ENCODE measurements at regions not wholly inside any gene's neighbourhood (a gene's known extent, or its start where the extent isn't known, plus 50 kb on each side); places are given as distances from the start of the nearest gene placed in this dataset.
"Not testable (repeated sequence)": the region's sequence is repeated elsewhere in the genome, so short reads cannot be mapped to it uniquely, and the experiment has no call there.

DNA sequence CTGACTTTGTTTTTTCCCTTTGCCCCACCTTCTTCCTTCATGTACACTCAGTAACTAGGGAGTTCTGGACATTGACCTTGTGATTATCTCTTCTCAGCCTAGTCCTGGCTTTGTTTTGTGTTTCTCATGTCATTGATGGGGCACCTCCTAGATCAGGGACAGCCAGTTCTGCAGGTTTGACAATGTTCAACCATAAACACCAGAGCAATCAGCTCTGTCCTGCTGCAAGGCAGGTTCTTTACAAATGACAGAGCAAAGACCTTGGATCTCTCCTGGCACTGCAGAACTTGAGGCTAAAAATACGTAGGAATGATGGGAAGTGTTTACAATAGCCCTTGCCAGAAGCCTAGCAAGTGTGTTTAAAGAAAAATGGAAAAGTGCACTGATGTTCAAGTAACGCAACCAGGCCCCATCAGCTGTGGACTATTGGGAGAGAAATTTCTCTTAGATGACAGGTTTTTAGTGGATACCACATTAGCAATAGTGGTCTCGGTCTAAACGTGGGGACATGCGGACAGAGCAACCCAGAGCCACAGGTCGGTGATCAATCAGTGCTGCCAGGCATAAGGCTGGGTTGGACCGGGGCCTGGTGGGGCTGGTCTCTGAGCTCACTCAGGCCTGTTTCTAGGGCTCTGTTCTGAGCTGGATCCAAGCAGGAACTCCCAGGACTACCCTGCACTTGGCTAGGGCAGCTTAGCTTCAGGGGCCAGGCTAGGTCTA, 76.8 kb downstream of the SOWAHC start:
- DNase-seq (ENCODE audit: low read depth in 3 of 3) = no peak

DNA sequence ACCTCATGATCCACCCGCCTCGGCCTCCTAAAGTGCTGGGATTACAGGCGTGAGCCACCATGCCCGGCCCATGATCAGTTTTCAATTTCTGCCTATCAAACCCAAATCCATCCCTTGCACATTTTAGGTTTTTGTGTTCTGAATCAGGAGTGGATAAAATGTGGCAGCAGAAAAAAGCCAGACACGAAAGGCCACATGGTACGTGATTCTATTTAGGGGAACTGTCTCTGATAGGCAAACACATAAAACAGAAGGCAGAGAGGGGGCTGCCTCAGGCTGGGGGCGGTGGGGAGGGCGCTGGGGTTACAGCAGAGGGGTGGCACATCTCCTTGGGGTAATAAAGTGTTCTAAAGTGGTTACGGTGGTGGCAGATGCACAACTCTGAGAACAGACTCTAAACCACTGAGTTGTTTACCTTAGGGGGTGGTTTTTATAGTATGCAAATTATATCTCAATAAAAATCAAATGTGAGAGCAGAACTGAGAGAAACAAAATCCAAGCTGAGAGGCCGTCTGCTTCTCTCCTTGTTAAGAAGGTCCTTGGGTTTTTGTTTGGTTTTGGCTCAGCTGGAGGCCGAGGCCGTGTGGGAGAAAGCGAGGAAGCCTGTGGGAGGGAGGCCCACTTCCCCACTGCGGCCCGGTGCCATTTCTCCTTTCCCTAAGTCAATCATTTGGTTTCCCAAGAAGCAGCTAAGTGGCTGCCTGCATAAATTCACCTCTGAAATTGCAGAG, 78.0 kb downstream of the SOWAHC start:
- DNase-seq (ENCODE audit: low read depth in 3 of 3) = no peak

DNA sequence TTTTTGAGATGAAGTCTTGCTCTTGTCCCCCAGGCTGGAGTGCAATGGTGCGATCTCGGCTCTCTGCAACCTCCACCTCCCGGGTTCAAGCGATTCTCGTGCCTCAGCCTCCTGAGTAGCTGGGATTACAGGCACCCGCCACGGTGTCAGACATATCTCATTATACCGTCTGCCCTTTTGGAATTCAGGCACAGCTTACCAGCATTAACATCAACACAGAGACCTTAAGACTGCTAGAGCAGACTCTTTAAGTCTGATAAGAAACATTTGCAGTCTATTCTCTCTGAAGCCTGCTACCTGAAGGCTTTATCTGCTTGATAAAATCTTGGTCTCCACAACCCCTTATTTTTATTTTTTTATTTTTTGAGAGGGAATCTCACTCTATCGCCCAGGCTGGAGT, 78.7 kb downstream of the SOWAHC start:
- not testable (repeated sequence) for DNase-seq (ENCODE audit: low read depth in 3 of 3)

DNA sequence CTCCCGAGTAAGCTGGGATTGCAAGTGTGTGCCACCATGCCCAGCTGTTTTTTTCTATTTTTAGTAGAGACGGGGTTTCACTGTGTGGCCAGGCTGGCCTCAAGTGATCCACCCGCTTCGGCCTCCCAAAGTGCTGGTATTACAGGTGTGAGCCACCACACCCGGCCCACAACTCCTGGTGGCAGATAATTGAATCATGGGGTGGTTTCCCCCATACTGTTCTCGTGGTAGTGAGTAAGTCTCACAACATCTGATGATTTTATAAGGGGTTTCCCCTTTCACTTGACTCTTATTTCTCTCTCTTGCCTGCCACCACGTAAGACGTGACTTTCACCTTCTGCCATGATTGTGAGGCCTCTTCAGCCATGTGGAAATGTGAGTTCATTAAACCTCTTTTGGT, 79.1 kb downstream of the SOWAHC start:
- DNase-seq (ENCODE audit: low read depth in 3 of 3) = peak in 1 of 3 experiments; percentile 47

DNA sequence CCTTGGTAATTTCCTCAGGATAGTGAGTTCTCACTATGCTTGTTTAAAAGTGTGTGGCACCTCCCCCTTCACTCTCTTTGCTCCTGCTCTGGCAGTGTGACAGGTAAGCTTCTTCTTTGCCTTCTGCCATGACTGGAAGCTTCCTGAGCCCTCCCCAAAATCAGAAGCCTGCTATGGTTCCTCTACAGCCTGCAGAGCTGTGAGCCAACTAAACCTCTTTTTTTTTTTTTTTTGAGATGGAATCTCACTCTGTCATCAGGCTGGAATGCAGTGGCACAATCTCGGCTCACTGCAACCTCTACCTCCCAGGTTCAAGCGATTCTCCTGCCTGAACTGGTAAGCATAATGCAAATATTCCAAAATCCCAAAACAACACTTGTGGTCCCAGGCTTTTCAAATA, 80.0 kb downstream of the SOWAHC start:
- DNase-seq (ENCODE audit: low read depth in 3 of 3) = no peak

DNA sequence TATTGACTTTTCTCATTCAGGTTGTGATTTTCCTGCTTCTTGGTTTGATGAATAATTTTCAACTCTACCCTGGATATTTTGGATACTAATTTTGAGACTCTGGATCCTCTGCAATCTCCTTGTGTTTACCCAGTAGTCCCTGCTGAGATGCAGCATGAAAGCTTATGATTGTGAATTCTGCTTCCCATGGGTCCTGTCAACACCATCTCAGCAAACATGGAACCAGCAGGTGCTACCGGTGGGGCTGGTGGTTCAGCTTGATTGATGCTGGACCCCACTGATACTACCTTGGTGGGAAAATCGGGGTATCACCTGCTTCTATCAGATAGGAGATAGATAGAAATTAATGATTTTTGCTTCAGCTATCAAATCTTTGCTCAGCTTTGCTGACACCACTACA, 81.1 kb downstream of the SOWAHC start:
- DNase-seq (ENCODE audit: low read depth in 3 of 3) = no peak

DNA sequence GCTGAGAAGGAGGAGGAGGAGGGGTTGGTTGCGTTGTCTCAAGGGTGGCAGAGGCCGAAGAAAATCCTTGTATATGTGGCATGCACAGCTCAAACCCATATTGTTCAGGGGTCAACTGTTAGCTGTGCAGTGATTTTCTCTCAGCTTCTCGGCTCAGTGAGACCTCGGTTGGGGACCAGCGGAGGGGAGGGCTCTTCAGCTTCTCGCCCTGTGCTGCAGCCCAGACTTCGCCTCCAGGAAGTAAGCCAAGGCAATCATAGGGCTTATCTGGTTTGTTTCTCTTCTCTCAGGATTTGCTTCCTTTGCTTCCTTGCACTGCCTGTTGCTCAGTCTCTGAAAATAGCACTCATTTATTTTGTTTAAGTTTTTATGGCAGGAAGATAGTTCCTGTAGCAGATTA, 85.5 kb downstream of the SOWAHC start:
- no peak for DNase-seq (ENCODE audit: low read depth in 3 of 3)

DNA sequence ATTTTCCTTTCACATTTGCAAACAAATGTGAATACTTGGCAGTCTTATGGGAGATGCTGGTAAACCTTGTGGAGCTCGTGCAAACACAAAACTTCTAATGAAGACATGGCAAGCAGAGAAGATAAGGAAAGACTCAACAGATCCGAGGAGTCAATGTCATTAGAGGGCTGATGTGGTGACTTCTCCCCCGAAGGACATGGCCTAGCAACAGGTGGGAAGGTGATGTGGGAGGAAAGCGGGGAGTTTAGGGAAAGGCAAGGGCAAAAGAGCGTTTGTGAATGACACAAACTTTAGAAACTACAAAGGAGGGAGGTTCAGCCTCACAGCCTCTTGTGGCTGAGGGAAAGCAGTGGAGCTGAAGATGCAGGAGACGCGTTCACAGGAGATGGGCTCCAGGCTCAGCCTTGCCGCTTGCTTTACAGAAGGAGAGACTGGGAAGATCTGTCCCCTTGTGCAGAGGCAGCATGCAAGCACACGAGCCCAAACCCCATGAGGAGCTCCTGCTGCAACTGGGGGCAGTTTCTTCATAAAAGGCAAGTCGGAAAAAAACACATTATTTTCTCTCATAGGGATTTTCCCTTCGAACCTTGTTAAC, 86.6 kb downstream of the SOWAHC start:
- no peak for DNase-seq (ENCODE audit: low read depth in 3 of 3)

DNA sequence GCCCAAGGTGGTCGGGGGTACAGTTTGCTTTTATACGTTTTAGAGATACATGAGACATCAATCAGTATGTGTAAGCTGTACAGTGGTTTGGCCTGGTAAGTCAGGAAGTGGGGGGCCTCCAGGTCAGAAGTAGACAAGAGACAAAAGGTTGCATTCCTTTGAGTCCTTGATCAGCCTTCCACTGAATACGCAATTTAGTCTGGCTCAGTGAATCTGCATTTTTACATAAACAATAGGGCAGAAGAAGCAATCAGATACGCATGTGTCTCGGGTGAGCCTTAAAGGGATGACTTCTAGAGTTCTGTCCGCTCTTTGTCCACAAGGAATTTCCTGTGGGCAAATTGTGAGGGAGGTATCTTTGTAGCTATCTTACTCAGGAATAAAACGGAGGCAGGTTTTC, 87.2 kb downstream of the SOWAHC start:
- DNase-seq (ENCODE audit: low read depth in 3 of 3) = no peak

DNA sequence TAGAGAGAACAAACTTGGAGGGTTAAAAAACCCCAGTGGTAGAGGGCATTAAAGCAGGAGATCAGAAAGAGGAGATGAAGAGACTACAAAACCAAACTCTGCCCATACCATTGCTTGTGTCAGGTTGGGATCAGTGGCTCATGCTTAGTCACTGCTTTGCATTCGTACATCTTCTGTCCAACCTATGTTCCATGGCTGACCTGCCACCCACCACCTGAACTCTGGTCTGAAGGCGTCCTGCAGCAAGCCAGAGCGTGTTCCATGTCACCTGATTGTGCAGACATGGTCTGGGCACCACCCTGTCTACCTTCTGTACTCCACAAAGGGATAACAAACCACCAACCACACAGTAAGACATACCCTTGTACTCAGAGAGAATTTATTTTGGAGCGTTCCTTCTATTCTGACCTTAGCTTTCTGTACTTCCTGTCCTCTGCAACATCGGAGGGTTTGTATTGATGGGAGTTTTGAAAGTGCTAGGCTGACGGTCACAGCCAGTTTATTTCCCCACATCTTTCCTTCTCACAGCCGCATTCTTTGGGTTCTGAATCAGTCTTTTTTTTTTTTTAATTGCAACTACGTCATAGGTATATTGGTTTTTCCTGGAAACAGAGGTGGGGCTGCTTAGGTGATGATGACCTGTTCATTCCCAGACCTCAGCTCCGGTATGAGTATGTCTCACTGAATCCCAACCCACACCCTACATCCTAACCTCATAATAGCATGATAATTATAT, 88.3 kb downstream of the SOWAHC start:
- DNase-seq (ENCODE audit: low read depth in 3 of 3) = no peak

DNA sequence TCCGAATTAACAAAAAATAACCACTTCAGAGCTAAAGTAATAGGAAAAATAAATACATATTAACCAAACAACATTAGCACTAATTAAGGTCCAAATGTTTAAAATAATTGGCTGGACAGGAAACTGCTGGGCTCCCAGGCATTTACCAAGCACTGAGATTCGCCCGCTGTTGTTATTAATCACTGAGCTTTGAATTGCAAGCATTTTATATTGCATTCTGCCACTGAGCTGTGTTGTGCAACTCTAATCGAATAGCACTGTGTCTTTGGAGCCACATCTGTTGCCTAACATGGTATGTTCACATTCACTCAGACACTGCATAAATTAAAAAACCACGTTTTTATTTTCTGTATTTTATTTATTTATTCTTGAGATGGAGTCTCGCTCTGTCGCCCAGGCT, 88.9 kb downstream of the SOWAHC start:
- no peak for DNase-seq (ENCODE audit: low read depth in 3 of 3)

DNA sequence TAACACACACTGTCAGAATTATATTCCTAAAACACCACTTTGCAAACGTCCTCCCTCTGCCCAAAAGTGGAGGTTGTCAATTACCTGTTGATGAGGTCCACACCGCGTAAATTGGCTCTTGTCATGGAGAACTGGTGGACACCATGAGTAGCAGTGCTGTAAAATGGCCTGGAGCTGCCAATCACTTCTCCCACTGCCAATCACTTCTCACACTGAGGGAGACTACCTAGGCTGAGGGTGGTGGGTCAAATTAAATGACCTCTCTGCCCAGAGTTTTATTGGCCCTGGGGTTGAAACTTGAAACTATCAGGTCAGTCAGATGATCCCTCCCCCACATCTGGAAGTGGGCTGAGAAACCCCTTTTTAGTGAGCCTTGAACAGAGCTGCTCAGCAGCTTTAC, 89.6 kb downstream of the SOWAHC start:
- no peak for DNase-seq (ENCODE audit: low read depth in 3 of 3)

DNA sequence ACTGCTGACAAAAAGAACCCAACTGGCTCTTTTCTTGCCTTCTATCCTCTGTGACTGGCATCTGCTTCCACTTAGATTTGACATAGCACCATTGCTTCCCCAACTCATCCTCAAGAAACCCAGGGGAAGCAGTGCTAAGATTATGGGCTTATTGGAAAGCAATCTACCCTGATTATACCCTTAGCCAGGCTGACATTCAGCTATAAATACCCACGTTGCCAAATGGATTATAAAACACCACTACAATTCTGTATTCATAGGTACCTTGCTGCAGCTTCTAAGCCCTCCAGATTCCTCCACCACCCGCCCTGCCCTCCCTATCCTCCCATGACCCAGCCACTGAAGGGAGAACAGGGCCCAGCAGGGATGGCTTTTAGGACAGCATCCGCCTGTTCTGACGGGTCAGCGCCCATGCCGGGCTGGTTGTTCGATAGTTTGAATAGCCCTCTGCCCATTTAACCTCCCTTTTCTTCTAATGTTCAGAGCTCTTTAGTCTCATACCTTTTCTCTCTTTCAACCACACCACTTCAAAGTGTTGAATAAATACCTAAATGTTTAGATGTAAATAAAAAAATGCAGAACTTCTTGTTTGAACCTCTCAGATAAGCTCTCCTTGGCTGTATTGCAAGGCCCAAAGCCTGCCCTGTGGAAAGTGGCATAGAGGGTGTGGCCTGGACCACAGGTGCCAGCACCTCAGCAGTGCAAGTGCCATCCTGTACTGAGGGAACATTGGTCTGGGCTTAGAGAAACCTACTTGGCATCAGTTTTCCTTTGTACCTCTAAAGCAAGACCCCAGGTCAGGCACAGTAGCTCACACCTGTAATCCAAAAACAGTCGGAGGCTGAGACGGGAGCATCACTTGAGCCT, 86.6 kb upstream of the RGPD5 start:
- DNase-seq (ENCODE audit: low read depth in 3 of 3) = no peak

DNA sequence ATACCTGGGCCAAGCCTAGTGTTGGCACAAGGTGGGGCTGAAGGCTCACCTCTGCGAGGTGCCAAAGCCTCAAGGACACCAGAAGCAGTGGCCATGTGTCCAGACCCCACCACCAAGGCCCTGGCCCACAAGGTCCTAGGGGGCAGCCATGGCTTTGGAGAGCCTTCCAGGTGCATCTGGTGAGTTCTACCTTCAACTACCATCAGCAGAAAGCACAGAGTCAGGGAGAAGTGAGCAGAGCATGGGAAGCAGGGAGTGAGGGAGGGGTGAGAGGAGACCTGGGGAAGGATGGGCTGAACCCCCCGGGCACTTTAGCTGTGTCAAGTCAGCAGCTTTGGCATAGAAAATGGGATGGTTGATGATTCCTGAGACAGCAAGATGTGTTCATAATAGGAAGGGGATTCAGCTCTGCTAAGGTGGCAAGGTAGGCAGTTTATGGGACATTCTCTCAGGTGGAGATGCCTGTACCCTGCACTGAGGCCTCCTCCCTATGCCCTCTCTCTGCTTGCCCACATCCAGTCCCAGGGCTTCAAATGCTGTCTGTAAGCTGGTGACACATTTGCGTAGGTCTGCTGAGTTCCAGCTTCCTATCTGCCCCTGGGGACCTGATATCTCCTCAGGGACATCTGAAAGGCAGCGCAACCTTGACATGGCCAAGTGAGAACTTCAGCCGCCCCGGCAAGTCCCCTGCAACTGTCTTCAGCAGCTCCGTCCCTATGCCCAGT, 83.4 kb upstream of the RGPD5 start:
- DNase-seq (ENCODE audit: low read depth in 3 of 3) = no peak

DNA sequence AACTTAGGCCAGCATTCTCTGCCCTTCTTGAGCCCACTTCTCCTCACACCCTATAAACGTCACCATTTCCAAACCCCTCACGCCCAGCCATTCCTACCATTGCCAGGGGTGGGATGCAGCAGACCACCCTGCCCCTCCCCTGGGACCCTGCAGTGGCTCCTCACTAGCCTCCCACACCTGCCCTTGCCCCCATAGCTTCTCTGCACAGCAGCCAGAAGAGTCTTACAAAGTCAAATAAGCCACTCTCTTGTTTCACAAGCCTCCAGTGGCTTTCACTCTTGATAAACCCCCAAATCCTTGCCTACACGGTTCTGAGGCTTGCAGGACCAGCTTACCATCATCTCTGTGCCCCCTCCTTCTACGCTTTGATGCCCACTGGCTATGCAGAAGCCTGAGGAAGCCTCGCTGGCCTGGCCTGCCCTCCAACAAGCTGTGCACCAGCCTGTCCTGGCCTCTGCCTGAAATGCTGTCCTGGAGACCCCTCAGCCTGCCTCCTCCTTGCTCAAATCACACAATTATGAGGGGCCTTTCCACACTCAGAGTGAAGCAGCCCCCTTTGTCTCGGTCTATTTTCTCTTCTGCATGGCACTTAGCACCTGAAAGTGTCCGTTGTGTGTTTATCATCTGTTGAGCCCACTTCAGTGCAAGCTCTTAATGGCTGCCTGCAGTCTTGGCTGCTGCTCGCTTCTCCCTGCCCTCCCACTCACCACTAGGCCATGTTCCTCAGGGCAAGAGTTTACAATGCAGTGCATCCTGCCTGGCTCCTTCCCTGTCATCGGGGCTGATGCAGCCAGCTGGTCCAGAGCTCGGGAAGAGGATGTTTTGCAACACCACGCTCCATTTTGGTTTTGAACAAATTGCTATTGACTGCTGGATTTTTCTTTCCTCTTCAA, 82.6 kb upstream of the RGPD5 start:
- no peak for DNase-seq (ENCODE audit: low read depth in 3 of 3)

DNA sequence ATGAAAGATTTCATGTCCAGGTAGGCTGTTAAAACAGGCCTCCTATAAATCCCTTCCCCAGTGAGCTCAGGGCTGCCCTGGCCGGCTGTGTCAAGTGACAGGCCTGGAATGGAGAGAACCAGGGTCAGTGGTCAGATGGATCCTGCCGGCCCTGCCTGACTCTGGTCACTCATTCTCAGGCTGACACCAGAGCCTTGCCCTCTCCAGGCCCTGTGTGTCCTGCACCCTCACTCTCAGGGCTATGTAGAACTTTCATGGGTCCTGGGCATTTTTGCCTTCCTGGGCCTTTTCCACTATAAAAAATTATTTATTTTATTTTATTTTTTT, 82.0 kb upstream of the RGPD5 start:
- no peak for DNase-seq (ENCODE audit: low read depth in 3 of 3)

DNA sequence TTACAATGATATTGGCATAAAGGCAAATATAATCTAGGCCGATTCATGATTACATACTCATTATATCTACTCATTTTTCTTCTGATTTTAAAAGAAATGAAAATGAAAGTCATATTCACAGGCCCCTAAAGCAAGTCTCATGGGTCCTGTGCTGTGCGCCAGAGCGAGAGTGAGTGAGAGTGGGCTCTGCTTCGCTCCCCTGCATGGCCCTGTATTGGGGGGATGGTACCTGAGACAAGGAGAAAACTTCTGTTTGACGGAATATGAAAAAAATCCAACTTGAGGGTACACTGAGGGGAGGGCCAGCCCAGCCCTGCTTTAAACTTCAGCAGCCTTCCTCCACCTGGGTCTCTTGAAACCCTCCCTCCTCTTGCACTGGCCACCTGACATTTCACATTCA, 81.4 kb upstream of the RGPD5 start:
- DNase-seq (ENCODE audit: low read depth in 3 of 3) = no peak

DNA sequence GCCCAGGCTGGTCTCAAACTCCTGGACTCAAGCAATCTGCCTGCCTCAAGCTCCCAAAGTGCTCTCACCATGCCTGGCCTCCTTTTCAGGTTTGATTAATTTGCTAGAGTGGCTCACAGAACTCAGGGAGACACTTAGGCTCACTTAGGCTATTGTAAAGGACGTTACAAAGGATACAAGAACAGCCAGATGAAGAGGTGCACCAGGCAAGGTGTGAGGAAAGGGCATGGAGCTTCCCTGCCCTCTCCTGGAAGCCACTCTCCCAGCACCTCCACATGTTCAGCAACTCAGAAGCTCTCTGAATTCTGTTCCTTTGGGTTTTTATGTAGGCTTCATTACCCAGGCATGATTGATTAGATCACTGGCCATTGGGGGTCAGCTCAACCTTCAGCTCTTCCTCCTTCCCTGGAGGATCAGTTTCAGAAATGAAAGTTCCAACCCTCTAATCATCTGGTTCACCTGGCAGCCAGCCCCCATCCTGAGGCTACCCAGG, 78.7 kb upstream of the RGPD5 start:
- DNase-seq (ENCODE audit: low read depth in 3 of 3) = no peak

DNA sequence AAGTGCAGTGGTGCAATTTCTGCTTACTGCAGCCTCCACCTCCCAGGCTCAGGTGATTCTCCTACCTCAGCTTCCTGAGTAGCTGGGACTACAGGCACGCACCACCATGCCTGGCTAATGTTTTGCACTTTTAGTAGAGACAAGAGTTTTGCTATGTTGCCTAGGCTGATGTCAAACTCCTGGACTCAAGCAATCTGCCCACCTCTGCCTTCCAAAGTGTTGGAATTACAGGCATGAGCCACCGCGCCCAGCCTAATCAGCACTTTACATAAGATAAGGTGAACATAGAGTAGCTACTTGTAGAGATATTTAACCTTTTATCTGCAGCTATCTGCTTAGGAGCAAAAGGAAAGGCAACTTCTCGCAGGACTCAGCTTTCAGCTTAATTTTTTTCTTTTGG, 77.5 kb upstream of the RGPD5 start:
- DNase-seq (ENCODE audit: low read depth in 3 of 3) = not testable (repeated sequence)

DNA sequence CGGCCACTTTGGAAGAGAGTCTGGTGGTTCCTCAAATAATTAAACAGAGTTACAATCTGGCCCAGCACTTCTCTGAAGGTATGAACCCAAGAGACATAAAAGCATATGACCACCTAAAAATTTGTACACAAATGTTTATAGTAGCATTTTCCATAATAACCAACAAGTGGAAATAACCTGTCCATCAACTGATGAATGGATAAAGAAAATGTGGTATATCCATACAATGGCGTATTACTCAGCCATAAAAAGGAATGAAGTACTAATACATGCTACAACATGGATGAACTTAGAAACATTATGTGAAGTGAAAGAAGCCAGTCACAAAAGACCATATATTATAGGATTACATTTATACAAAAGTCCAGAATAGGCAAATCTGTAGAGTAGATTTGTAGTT, 76.0 kb upstream of the RGPD5 start:
- no peak for DNase-seq (ENCODE audit: low read depth in 3 of 3)

Data from stimulated activated CD4-positive, alpha-beta T cell treated with anti-CD3 and anti-CD28 coated beads, TNF-alpha, amount 100 ng/mL, for 24 hours (primary cell).